ENCODE measurements at regions not wholly inside any gene's neighbourhood (a gene's known extent, or its start where the extent isn't known, plus 50 kb on each side); places are given as distances from the start of the nearest gene placed in this dataset.

- H3K36me3 ChIP-seq (ENCODE audit: control insufficient read depth, insufficient read depth, low read length): no peaks in the 10 kb centered on the region
- no peak overlapping the region for H3K9ac ChIP-seq (ENCODE audit: extremely low read depth, low read length, poor library complexity, severe bottlenecking)
- 92 to 96% methylated on average over 4 to 9 of the region's 9 CpGs for WGBS, 2 experiments (ENCODE audit: insufficient coverage in 1 of 2, insufficient read length in 1 of 2)
- no peak overlapping the region for H3K4me3 ChIP-seq (ENCODE audit: low read length)
- no peaks in the 10 kb centered on the region for H3K4me1 ChIP-seq (ENCODE audit: control insufficient read depth, insufficient read depth, low read length)
- Mint-ChIP-seq H3K27me3 (ENCODE audit: insufficient read depth) (no peaks in the 10 kb centered on the region), H3K4me3 (no peak overlapping the region), H3K4me1 (no peaks in the 10 kb centered on the region), H3K27ac (no peak overlapping the region), H3K36me3 (ENCODE audit: low read depth) (no peaks in the 10 kb centered on the region), H3K9me3 (no peaks in the 10 kb centered on the region)
- H3K27ac ChIP-seq (ENCODE audit: low read depth, low read length): no peak overlapping the region
- no peaks in the 10 kb centered on the region for H3K27me3 ChIP-seq (ENCODE audit: control insufficient read depth, insufficient read depth, low read length, poor library complexity, severe bottlenecking)
- no peak for TF ChIP-seq CTCF (conservative IDR thresholded peaks at IDR 0.05)
- no peak for DNase-seq
- H3K9me3 ChIP-seq (ENCODE audit: control insufficient read depth, low read length): no peaks in the 10 kb centered on the region
Measured at GRCh38 chr6:150673720-150674346, 74.1 kb downstream of the PLEKHG1 start.

- H3K4me1 Mint-ChIP-seq: no peaks in the 10 kb centered on the region
- Histone ChIP-seq H3K9ac (ENCODE audit: extremely low read depth, low read length, poor library complexity, severe bottlenecking) (no peak overlapping the region), H3K9me3 (ENCODE audit: control insufficient read depth, low read length) (no peaks in the 10 kb centered on the region), H3K27me3 (ENCODE audit: control insufficient read depth, insufficient read depth, low read length, poor library complexity, severe bottlenecking) (no peaks in the 10 kb centered on the region), H3K4me1 (ENCODE audit: control insufficient read depth, insufficient read depth, low read length) (no peaks in the 10 kb centered on the region), H3K4me3 (ENCODE audit: low read length) (no peak overlapping the region), H3K27ac (ENCODE audit: low read depth, low read length) (no peak overlapping the region), H3K36me3 (ENCODE audit: control insufficient read depth, insufficient read depth, low read length) (no peaks in the 10 kb centered on the region)
- H3K4me3 Mint-ChIP-seq: no peak overlapping the region
- WGBS, 2 experiments (ENCODE audit: insufficient coverage in 1 of 2, insufficient read length in 1 of 2): 88 to 93% methylated on average over 3 to 4 of the region's 4 CpGs
- H3K36me3 Mint-ChIP-seq (ENCODE audit: low read depth): no peaks in the 10 kb centered on the region
- no peaks in the 10 kb centered on the region for H3K27me3 Mint-ChIP-seq (ENCODE audit: insufficient read depth)
- H3K9me3 Mint-ChIP-seq: no peaks in the 10 kb centered on the region
- no peak for TF ChIP-seq CTCF (conservative IDR thresholded peaks at IDR 0.05)
- no peak overlapping the region for H3K27ac Mint-ChIP-seq
- DNase-seq: no peak
Measured at GRCh38 chr6:150676344-150676743, 76.7 kb downstream of the PLEKHG1 start.

GRCh38 chr6:150676772-150677171, 77.1 kb downstream of the PLEKHG1 start:
- Mint-ChIP-seq H3K4me1 (no peaks in the 10 kb centered on the region), H3K27me3 (ENCODE audit: insufficient read depth) (no peaks in the 10 kb centered on the region), H3K4me3 (no peak overlapping the region), H3K9me3 (no peaks in the 10 kb centered on the region), H3K27ac (no peak overlapping the region), H3K36me3 (ENCODE audit: low read depth) (no peaks in the 10 kb centered on the region)
- no peaks in the 10 kb centered on the region for H3K4me1 ChIP-seq (ENCODE audit: control insufficient read depth, insufficient read depth, low read length)
- TF ChIP-seq CTCF (conservative IDR thresholded peaks at IDR 0.05): no peak
- no peaks in the 10 kb centered on the region for H3K36me3 ChIP-seq (ENCODE audit: control insufficient read depth, insufficient read depth, low read length)
- H3K9ac ChIP-seq (ENCODE audit: extremely low read depth, low read length, poor library complexity, severe bottlenecking): no peak overlapping the region
- WGBS, 2 experiments (ENCODE audit: insufficient coverage in 1 of 2, insufficient read length in 1 of 2): 92 to 100% methylated on average over 2 of the region's 2 CpGs
- no peaks in the 10 kb centered on the region for H3K9me3 ChIP-seq (ENCODE audit: control insufficient read depth, low read length)
- H3K27ac ChIP-seq (ENCODE audit: low read depth, low read length): no peak overlapping the region
- H3K27me3 ChIP-seq (ENCODE audit: control insufficient read depth, insufficient read depth, low read length, poor library complexity, severe bottlenecking): no peaks in the 10 kb centered on the region
- no peak for DNase-seq
- H3K4me3 ChIP-seq (ENCODE audit: low read length): no peak overlapping the region

Measured in endodermal cell (in vitro differentiated cells).